ENCODE measurements at regions not wholly inside any gene's neighbourhood (a gene's known extent, or its start where the extent isn't known, plus 50 kb on each side); places are given as distances from the start of the nearest gene placed in this dataset.

DNA sequence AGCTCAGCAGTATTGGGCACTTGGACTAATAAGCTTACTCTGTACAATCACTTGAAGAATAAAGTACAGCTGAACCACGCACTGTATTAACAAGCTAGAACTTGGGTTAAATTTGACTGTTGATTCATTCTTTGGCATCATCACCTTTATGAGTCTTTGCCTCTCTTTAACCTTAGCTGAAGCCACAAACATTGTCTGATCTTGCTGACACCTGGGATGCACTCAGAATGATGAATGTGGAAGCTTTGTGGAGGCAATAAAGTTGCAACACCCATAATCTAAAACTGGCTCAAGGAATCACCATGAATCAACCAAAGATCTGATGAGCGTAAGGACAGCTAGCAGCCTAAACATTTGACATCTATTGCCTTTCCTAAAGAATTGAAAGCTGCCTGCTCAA lies 590.6 kb upstream of the SOX9 start (continued):
- TF ChIP-seq ZNF512 (CRISPR knock-in tag; IDR thresholded peaks at IDR 0.05; ENCODE audit: borderline replicate concordance) (no peak), ZNF425 (CRISPR knock-in tag; conservative IDR thresholded peaks at IDR 0.05) (no peak), ATF2 (CRISPR knock-in tag; IDR thresholded peaks at IDR 0.05; ENCODE audit: borderline replicate concordance, low read depth) (no peak), ERG (CRISPR knock-in tag; IDR thresholded peaks at IDR 0.05) (no peak)

- no peak for TF ChIP-seq SMAD3 (CRISPR knock-in tag; IDR thresholded peaks at IDR 0.05; ENCODE audit: borderline replicate concordance)
- H3K9me3 Mint-ChIP-seq = peaks cover 10% of the 10 kb centered on the region; the same call in 1 of the 2 replicates
- H3K36me3 Mint-ChIP-seq = peaks cover 3% of the 10 kb centered on the region
- H3K4me3 Mint-ChIP-seq = no peak overlapping the region
- H3K27me3 Mint-ChIP-seq (ENCODE audit: low read depth) = no peaks in the 10 kb centered on the region
- POLR2A ChIA-PET = no interaction called here
- CTCF ChIA-PET = no interaction called here
- peaks cover 10% of the 10 kb centered on the region for H3K4me1 Mint-ChIP-seq
- no peak for DNase-seq (ENCODE audit: low spot score)
- H3K27ac Mint-ChIP-seq = no peak overlapping the region
- no peak for ATAC-seq
These were observed 585.5 kb upstream of the SOX9 start for GRCh38 chr17:71535321-71535720.

- no peaks in the 10 kb centered on the region for H3K36me3 Mint-ChIP-seq
- no peaks in the 10 kb centered on the region for H3K27me3 Mint-ChIP-seq (ENCODE audit: low read depth)
- ChIA-PET POLR2A (no interaction called here), CTCF (no interaction called here)
- no peak overlapping the region for H3K4me3 Mint-ChIP-seq
- DNase-seq (ENCODE audit: low spot score) (no peak), ATAC-seq (no peak)
- peaks cover 15% of the 10 kb centered on the region for H3K4me1 Mint-ChIP-seq
- 0 out of 2 replicates have a peak, but pooled peaks cover 3% of the 10 kb centered on the region for H3K9me3 Mint-ChIP-seq
- no peak overlapping the region for H3K27ac Mint-ChIP-seq
- TF ChIP-seq NFATC4 (CRISPR knock-in tag; IDR thresholded peaks at IDR 0.05) = no peak
- TF ChIP-seq CTCF (IDR thresholded peaks at IDR 0.05) = no peak
- no peak for TF ChIP-seq RORB (CRISPR knock-in tag; IDR thresholded peaks at IDR 0.05)
- TF ChIP-seq, protein P1, sequence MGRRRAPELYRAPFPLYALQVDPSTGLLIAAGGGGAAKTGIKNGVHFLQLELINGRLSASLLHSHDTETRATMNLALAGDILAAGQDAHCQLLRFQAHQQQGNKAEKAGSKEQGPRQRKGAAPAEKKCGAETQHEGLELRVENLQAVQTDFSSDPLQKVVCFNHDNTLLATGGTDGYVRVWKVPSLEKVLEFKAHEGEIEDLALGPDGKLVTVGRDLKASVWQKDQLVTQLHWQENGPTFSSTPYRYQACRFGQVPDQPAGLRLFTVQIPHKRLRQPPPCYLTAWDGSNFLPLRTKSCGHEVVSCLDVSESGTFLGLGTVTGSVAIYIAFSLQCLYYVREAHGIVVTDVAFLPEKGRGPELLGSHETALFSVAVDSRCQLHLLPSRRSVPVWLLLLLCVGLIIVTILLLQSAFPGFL (CRISPR knock-in tag; IDR thresholded peaks at IDR 0.05; ENCODE audit: borderline replicate concordance) = no peak
- no peak for TF ChIP-seq ZNF317 (CRISPR knock-in tag; IDR thresholded peaks at IDR 0.05; ENCODE audit: borderline replicate concordance, low read depth)
- TF ChIP-seq, protein P2, sequence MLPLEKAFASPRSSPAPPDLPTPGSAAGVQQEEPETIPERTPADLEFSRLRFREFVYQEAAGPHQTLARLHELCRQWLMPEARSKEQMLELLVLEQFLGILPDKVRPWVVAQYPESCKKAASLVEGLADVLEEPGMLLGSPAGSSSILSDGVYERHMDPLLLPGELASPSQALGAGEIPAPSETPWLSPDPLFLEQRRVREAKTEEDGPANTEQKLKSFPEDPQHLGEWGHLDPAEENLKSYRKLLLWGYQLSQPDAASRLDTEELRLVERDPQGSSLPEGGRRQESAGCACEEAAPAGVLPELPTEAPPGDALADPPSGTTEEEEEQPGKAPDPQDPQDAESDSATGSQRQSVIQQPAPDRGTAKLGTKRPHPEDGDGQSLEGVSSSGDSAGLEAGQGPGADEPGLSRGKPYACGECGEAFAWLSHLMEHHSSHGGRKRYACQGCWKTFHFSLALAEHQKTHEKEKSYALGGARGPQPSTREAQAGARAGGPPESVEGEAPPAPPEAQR (CRISPR knock-in tag; IDR thresholded peaks at IDR 0.05) = no peak
- TF ChIP-seq TCF7 (CRISPR knock-in tag; IDR thresholded peaks at IDR 0.05; ENCODE audit: low read depth) = no peak
- TF ChIP-seq ZNF121 (CRISPR knock-in tag; IDR thresholded peaks at IDR 0.05) = no peak
- no peak for TF ChIP-seq FOXJ3 (CRISPR knock-in tag; IDR thresholded peaks at IDR 0.05; ENCODE audit: borderline replicate concordance)
- TF ChIP-seq AR (CRISPR knock-in tag; IDR thresholded peaks at IDR 0.05) = no peak
- TF ChIP-seq TEAD4 (CRISPR knock-in tag; IDR thresholded peaks at IDR 0.05) = no peak
- TF ChIP-seq CDX4 (CRISPR knock-in tag; IDR thresholded peaks at IDR 0.05; ENCODE audit: borderline replicate concordance) = no peak
- no peak for TF ChIP-seq ZNF671 (CRISPR knock-in tag; IDR thresholded peaks at IDR 0.05)
These were observed 574.4 kb upstream of the SOX9 start for GRCh38 chr17:71546419-71546818.
